ENCODE measurements at regions not wholly inside any gene's neighbourhood (a gene's known extent, or its start where the extent isn't known, plus 50 kb on each side); places are given as distances from the start of the nearest gene placed in this dataset.

DNA sequence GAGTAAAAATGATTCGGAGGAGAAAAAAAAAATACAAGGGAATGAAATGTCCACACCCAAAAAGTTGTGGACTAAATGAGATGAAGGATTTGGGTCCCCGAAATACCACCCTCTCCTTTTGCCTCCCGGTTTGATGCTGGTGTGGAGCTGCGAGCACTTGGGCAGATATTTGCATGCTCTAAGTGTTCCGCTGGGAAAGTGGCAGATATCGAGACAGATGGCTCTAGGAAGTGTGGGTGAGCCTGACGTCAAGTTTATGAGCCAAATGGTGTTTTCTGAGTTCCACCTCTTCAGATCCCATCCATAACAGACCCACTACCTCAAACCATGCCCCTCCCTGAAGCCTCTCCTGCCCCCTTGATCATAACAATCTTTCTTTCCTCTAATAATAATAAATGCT is 228.6 kb downstream of the QDPR start:
- Mint-ChIP-seq H3K4me1 (ENCODE audit: low read depth) (no peaks in the 10 kb centered on the region), H3K27me3 (ENCODE audit: insufficient read depth) (peaks cover 7% of the 10 kb centered on the region), H3K4me3 (no peak overlapping the region), H3K36me3 (ENCODE audit: low read depth) (no peaks in the 10 kb centered on the region), H3K27ac (no peak overlapping the region), H3K9me3 (no peaks in the 10 kb centered on the region)
- intact Hi-C loops (cut with micrococcal nuclease) = no loop called here
- DNase-seq (ENCODE audit: low spot score) = no peak

DNA sequence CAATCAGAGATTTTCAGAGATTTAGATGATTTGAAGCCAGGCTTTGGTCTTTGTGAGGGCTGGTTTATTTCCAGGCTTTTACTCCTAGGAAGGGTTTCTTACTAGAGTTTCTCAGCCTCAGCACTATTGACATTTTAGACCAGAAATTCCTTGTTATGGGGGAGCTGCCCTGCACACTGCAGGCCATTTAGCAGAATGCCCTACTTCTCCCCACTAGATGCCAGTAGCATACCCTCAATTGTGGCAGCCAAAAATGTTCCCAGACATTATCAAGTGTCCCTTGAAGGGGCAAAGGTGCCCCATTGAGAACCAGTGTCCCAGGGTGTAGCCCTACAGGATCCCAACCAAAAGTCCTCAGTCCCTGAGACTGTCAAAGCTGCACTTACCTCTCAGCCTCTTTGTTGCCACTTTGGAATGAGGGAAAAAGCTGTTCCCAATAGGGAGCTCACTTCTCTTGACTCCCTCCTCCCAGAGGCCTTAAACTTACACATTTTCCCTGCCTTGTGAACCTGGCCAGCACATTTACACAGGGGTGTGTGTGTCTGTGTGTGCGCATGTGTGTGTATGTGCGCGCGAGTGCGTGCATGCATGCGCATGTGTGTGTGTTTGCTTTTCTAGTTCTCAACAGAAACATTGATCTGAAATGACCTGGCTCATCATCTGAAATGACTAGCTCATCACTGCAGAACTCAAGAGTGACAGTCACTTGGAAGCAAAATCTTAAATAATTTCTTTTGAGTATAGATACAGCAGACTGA is 231.4 kb downstream of the QDPR start:
- Mint-ChIP-seq H3K4me1 (ENCODE audit: low read depth) (no peaks in the 10 kb centered on the region), H3K27ac (no peak overlapping the region), H3K36me3 (ENCODE audit: low read depth) (no peaks in the 10 kb centered on the region), H3K27me3 (ENCODE audit: insufficient read depth) (peaks cover 7% of the 10 kb centered on the region), H3K4me3 (no peak overlapping the region), H3K9me3 (no peaks in the 10 kb centered on the region)
- intact Hi-C loops (cut with micrococcal nuclease) = no loop called here
- no peak for DNase-seq (ENCODE audit: low spot score)

DNA sequence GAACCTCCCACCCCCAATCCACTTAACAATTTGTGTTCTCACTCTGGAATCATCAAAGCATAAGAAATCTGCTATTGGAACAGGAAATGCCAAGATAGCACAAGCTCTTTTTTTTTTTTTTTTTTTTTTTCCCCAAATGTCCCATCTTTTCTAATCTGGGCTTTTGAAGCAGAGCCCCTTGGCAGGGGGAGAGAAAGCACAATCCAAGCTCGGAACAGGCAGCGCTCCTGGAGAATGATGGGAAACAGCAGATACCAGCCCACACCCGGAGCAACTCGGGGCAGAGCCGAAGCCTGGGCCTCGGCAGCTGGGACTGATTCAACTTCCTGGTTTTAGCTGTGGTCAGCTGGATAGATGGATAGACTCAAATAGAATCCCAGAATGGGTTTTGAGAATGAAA is 235.1 kb downstream of the QDPR start:
- no peaks in the 10 kb centered on the region for H3K4me1 Mint-ChIP-seq (ENCODE audit: low read depth)
- no peak for DNase-seq (ENCODE audit: low spot score)
- no peaks in the 10 kb centered on the region for H3K36me3 Mint-ChIP-seq (ENCODE audit: low read depth)
- H3K9me3 Mint-ChIP-seq = no peaks in the 10 kb centered on the region
- intact Hi-C loops (cut with micrococcal nuclease) = loop anchor here (5.0 kb wide), 1 partner anchor 171 kb away; no protein-coding TSS in a partner anchor
- H3K27ac Mint-ChIP-seq = no peak overlapping the region
- H3K4me3 Mint-ChIP-seq = no peak overlapping the region
- H3K27me3 Mint-ChIP-seq (ENCODE audit: insufficient read depth) = peaks cover 4% of the 10 kb centered on the region

DNA sequence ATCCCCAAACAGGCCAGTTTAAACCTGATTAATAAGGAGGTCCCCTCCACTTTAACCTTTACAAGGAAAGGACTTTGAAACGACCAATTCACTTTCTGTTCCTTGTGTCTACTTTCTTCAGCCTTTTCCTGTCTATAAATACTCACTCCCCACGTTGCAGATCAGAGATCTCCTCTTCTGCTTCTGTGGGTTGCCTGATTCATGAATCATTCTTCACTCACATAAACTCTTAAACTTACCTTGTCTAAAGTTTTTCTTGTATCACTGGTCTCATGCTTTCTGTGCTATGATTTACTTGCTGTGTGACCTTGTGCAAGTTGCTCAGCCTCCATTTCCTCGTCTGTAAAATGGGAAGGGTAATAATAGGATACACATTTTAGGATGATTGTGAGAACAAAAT is 236.1 kb downstream of the QDPR start:
- H3K36me3 Mint-ChIP-seq (ENCODE audit: low read depth) = no peaks in the 10 kb centered on the region
- intact Hi-C loops (cut with micrococcal nuclease) = loop anchor here (5.0 kb wide), 1 partner anchor 171 kb away; no protein-coding TSS in a partner anchor
- no peak overlapping the region for H3K4me3 Mint-ChIP-seq
- no peak for DNase-seq (ENCODE audit: low spot score)
- H3K27me3 Mint-ChIP-seq (ENCODE audit: insufficient read depth) = no peaks in the 10 kb centered on the region
- H3K4me1 Mint-ChIP-seq (ENCODE audit: low read depth) = no peaks in the 10 kb centered on the region
- no peaks in the 10 kb centered on the region for H3K9me3 Mint-ChIP-seq
- no peak overlapping the region for H3K27ac Mint-ChIP-seq

DNA sequence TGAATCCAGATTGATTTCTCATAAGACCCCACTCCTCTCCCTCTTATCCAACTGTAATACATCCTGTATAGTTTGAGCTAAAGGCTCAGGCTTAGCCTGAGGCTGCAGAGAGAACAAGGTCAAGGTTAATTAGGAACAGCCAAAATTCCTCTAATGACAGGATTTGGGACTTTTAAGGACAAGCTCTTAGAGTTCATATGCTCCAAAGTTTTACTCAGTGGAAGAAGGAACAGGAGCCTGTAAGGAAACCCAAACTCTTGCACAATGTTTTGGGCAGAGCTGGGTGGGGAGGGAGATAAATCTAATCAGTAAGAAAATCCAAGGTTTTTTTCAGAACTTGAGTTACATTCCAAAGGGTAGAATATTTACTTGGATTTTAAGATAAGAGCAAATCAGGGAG is 238.8 kb downstream of the QDPR start:
- H3K27me3 Mint-ChIP-seq (ENCODE audit: insufficient read depth) = peaks cover 1% of the 10 kb centered on the region

DNA sequence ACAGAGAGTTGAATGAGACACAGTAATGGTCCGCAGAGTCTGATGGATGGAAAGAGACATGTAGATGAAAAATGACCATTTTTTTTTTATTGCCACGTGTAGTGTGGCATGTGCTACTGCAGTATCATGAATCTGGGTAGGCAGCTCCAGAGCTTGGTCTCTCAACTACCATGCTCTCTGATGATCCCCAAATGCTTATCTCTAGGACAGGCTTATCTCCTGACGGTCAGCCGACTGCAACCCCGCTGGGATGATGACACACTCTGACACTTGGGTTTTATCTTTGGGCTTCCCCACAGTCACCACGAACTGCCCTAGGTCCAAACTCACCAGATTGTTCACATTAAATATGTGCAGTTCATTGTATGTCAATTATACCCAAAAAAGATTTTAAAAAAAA is 239.7 kb downstream of the QDPR start:
- Mint-ChIP-seq H3K4me3 (no peak overlapping the region), H3K36me3 (ENCODE audit: low read depth) (no peaks in the 10 kb centered on the region), H3K4me1 (ENCODE audit: low read depth) (no peaks in the 10 kb centered on the region), H3K27ac (no peak overlapping the region), H3K27me3 (ENCODE audit: insufficient read depth) (peaks cover 2% of the 10 kb centered on the region), H3K9me3 (no peaks in the 10 kb centered on the region)
- no peak for DNase-seq (ENCODE audit: low spot score)
- intact Hi-C loops (cut with micrococcal nuclease) = no loop called here

More for the DNA sequence above, 238.8 kb downstream of the QDPR start:
- no peaks in the 10 kb centered on the region for H3K9me3 Mint-ChIP-seq
- DNase-seq (ENCODE audit: low spot score) = no peak
- H3K4me1 Mint-ChIP-seq (ENCODE audit: low read depth) = no peaks in the 10 kb centered on the region
- H3K27ac Mint-ChIP-seq = no peak overlapping the region
- intact Hi-C loops (cut with micrococcal nuclease) = no loop called here
- H3K4me3 Mint-ChIP-seq = no peak overlapping the region
- no peaks in the 10 kb centered on the region for H3K36me3 Mint-ChIP-seq (ENCODE audit: low read depth)

DNA sequence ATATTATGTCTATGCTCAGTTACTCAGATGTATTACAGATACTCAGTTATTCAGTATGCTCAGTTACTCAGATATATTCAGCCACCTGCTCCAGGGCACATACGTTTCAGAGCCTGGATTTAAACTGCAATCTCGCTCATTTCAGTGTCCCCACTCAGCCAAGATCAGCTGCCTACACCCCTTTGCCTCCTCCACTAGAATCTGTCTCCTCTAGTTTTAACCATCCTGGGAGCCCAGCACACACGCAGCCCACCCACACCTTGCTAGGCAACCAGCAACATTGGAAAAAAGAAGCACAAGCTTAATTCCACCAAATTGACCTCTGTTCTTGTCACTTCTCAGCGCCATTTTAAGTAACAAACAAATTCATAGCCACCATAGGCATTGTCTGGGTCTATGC is 246.2 kb downstream of the QDPR start:
- no peaks in the 10 kb centered on the region for H3K36me3 Mint-ChIP-seq (ENCODE audit: low read depth)
- no peaks in the 10 kb centered on the region for H3K9me3 Mint-ChIP-seq
- intact Hi-C loops (cut with micrococcal nuclease) = no loop called here
- no peak overlapping the region for H3K27ac Mint-ChIP-seq
- no peaks in the 10 kb centered on the region for H3K4me1 Mint-ChIP-seq (ENCODE audit: low read depth)
- no peak overlapping the region for H3K4me3 Mint-ChIP-seq
- peaks cover 2% of the 10 kb centered on the region for H3K27me3 Mint-ChIP-seq (ENCODE audit: insufficient read depth)
- no peak for DNase-seq (ENCODE audit: low spot score)

DNA sequence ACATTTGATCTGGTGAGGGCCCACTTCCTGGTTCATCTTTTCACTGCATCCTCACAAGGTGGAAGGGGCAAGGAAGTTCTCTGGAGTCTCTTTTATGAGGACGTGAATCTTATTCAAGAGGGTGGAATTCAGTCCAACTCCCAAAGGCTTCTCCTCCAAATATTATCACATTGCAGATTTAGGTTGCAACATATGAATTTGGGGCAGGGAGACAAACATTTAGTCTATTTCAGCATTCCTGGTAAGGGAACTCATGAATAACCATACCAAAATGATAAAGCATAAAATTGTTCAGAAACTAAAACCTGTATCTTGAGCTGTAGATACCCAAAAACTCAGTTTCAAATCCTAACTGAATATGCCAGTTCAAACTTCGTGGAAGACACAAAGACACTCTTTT is 246.8 kb downstream of the QDPR start:
- H3K4me1 Mint-ChIP-seq (ENCODE audit: low read depth) = peaks cover 3% of the 10 kb centered on the region
- no peaks in the 10 kb centered on the region for H3K36me3 Mint-ChIP-seq (ENCODE audit: low read depth)
- intact Hi-C loops (cut with micrococcal nuclease) = no loop called here
- H3K9me3 Mint-ChIP-seq = no peaks in the 10 kb centered on the region
- DNase-seq (ENCODE audit: low spot score) = no peak
- H3K27ac Mint-ChIP-seq = no peak overlapping the region
- H3K4me3 Mint-ChIP-seq = no peak overlapping the region
- H3K27me3 Mint-ChIP-seq (ENCODE audit: insufficient read depth) = peaks cover 2% of the 10 kb centered on the region

DNA sequence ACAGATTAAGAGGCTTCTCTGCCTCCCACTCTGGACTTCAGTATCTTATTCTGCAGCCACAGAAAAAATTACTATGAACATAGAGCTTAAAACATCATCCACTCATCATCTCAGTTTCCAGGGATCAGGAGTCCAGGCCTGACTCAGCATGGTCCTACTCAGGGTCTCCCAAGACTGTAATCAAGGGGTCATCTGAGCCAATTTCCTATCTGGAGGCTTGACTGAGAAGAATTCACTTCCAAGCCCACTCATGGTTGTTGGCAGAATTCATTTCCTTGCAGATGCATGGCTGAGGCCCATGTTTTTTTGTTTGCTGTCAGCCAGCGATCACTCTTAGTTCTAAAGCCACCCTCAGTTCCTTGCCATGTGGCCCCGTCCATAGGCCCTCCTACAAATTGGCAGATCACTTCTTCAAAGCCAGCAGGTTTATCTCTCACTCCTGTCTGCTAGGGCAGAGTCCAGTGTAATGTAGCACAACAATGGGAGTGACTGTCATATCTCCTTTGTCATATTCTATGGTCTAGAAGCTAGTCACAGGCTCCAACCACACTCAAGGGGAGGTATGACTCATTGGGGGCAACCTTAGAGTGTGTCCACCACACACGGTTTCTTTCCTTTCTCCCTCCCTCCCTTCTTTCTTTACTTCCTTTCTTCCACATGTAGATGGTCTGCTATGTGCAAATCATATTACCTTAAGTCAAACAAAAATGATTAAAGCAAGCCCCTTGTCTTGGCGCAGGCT is 251.6 kb downstream of the QDPR start:
- intact Hi-C loops (cut with micrococcal nuclease) = no loop called here
- Mint-ChIP-seq H3K4me1 (ENCODE audit: low read depth) (peaks cover 4% of the 10 kb centered on the region), H3K27me3 (ENCODE audit: insufficient read depth) (no peaks in the 10 kb centered on the region), H3K27ac (no peak overlapping the region), H3K9me3 (no peaks in the 10 kb centered on the region), H3K4me3 (no peak overlapping the region), H3K36me3 (ENCODE audit: low read depth) (no peaks in the 10 kb centered on the region)
- no peak for DNase-seq (ENCODE audit: low spot score)

DNA sequence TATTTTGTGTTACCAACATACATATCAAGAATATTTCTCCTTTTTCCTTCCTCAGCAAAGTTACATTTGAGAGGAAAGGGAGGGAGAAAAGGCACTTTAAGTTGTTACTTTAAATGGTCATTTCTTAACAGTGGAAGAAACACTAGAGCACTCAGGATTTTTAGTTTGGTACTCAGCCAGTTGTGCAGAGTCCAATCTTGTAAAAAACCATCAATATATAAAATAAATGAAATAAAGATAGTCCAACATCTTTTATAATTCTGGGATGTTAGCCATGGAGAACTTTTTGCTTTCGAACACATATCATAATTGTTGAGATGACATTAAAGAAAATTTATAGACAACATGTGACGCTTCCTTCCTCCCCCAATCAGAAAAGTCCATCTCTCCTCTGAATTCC is 253.8 kb downstream of the QDPR start:
- Mint-ChIP-seq H3K4me1 (ENCODE audit: low read depth) (peaks cover 4% of the 10 kb centered on the region), H3K9me3 (no peaks in the 10 kb centered on the region), H3K4me3 (no peak overlapping the region), H3K27me3 (ENCODE audit: insufficient read depth) (no peaks in the 10 kb centered on the region), H3K27ac (no peak overlapping the region), H3K36me3 (ENCODE audit: low read depth) (no peaks in the 10 kb centered on the region)
- intact Hi-C loops (cut with micrococcal nuclease) = no loop called here
- no peak for DNase-seq (ENCODE audit: low spot score)

DNA sequence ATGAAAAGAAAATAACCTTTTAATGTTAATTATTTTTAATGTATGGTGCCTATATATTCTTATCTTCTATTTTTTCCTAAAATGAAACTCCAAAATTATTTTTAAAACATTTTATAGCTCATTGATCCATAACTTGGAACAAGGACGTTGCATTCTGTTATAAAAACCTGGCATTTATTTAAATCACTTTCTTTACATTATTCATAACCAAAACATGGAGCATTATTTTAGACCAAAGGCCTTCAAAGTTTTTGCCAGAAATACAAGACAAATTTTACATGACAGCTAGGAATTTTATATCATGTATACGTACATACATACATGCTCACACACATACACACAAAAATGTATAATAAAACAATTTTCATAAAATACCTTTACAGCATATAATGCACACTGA is 259.8 kb downstream of the QDPR start:
- Mint-ChIP-seq H3K4me3 (no peak overlapping the region), H3K36me3 (ENCODE audit: low read depth) (no peaks in the 10 kb centered on the region), H3K9me3 (no peaks in the 10 kb centered on the region), H3K4me1 (ENCODE audit: low read depth) (no peaks in the 10 kb centered on the region), H3K27me3 (ENCODE audit: insufficient read depth) (peaks cover 4% of the 10 kb centered on the region), H3K27ac (no peak overlapping the region)
- intact Hi-C loops (cut with micrococcal nuclease) = no loop called here
- no peak for DNase-seq (ENCODE audit: low spot score)

DNA sequence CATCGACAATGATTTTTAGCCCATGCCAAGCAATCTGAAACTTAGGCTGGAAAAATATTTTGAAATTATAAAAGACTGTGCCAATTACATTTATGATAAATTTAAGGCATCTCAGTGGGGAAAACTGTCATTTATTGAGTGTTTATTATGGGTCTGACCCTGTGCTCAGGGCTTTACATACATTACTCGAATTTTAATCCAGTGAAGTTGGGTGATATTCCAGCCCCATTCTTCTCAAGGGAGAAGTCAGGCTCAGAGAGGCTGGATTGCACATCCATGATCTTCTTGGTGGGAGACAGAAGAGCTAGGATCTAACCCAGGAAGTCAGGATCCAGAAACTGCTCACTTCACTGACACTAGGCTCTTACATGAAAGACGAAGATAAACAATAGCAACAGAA is 260.8 kb downstream of the QDPR start:
- peaks cover 4% of the 10 kb centered on the region for H3K27me3 Mint-ChIP-seq (ENCODE audit: insufficient read depth)
- no peak for DNase-seq (ENCODE audit: low spot score)
- H3K4me3 Mint-ChIP-seq = no peak overlapping the region
- no peak overlapping the region for H3K27ac Mint-ChIP-seq
- no peaks in the 10 kb centered on the region for H3K36me3 Mint-ChIP-seq (ENCODE audit: low read depth)
- no peaks in the 10 kb centered on the region for H3K9me3 Mint-ChIP-seq
- intact Hi-C loops (cut with micrococcal nuclease) = no loop called here
- no peaks in the 10 kb centered on the region for H3K4me1 Mint-ChIP-seq (ENCODE audit: low read depth)

DNA sequence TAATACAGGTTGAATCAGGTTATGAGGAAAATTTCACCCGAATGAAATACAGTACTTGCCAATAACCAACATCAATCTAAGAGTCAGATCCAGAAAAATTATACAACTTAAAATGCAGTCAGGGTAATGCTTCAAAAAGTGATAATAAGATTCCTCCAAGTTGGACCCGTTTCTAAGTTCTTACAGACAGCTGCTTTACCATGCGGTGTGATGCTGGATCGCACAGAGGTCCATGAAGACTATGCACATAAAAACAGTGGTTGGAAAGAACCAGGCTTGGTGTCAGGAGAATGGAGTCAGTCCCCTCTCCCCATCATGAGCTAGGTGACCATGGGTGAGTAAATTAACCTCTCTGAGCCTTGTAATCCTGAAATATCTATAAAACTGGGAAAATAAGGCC is 261.3 kb downstream of the QDPR start:
- Mint-ChIP-seq H3K27ac (no peak overlapping the region), H3K4me1 (ENCODE audit: low read depth) (no peaks in the 10 kb centered on the region), H3K4me3 (no peak overlapping the region), H3K9me3 (no peaks in the 10 kb centered on the region), H3K36me3 (ENCODE audit: low read depth) (no peaks in the 10 kb centered on the region), H3K27me3 (ENCODE audit: insufficient read depth) (peaks cover 4% of the 10 kb centered on the region)
- no peak for DNase-seq (ENCODE audit: low spot score)
- intact Hi-C loops (cut with micrococcal nuclease) = no loop called here
